HuH-7 (cell line): ENCODE measurements at regions not wholly inside any gene's neighbourhood (a gene's known extent, or its start where the extent isn't known, plus 50 kb on each side); places are given as distances from the start of the nearest gene placed in this dataset.
"Not testable (repeated sequence)": the region's sequence is repeated elsewhere in the genome, so short reads cannot be mapped to it uniquely, and the experiment has no call there.

Experiments used
- DNase-seq: peaks from one replicate; pipeline ENCODE4 v3.0.0; 2011; ENCODE audit warnings: low spot score

DNA sequence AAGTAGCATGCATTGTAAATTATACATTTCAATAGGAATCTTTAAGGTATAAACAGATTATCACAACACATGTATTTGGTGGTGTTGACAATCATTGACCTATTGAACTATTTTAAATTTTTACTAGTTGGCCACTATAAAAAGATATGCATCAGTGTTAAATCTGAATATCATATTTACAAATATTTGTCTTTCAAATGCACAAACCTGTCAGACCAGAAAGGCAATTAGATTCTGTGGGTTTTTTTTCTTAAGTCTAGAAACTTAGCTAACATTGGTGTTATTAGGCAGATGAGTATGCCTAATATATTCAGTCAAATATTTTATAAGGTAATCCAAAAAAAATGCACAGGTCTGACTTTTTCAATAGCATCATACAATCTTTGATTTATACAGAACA lies 241.4 kb upstream of the DGKB start:
- DNase-seq: no peak

GRCh38 chr7:15143121-15143520 lies 240.6 kb upstream of the DGKB start:
- no peak for DNase-seq

DNA sequence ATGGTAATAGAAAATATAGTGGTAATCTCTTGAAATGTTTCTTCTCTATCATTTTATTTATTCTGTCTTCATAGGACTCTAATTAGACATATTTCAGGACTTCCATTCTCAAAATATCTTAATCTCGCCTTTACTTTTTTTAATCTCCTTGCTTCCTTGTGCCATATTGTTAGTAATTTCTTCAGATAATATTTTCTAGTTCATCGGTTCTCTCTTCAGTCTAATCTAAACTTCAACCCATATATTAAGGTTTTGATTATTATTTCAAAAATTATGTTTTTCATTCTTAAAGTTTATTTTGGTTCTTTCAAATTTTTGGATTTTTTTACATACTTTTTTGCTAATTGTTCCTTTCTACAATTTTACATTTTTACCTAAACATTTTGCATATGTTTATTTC lies 237.9 kb upstream of the DGKB start:
- no peak for DNase-seq

DNA sequence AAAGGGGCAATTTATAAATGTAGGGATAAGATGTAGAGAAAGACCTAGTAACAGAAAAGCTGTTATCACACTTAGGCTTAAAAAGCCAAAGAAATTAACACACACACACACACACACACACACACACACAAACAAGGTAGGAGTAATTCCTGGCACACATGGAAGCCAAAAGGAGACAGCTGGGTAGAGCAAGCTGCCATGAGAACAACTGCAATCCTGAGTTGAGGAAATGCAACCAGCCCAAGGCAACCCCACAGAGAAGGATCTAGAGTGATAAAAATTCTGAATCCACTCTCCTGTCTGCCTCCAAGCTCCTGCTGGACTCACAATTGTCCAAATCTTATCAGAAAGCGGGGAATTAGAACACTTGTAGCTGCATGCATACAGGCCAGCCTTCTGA lies 229.1 kb upstream of the DGKB start:
- DNase-seq: no peak

DNA sequence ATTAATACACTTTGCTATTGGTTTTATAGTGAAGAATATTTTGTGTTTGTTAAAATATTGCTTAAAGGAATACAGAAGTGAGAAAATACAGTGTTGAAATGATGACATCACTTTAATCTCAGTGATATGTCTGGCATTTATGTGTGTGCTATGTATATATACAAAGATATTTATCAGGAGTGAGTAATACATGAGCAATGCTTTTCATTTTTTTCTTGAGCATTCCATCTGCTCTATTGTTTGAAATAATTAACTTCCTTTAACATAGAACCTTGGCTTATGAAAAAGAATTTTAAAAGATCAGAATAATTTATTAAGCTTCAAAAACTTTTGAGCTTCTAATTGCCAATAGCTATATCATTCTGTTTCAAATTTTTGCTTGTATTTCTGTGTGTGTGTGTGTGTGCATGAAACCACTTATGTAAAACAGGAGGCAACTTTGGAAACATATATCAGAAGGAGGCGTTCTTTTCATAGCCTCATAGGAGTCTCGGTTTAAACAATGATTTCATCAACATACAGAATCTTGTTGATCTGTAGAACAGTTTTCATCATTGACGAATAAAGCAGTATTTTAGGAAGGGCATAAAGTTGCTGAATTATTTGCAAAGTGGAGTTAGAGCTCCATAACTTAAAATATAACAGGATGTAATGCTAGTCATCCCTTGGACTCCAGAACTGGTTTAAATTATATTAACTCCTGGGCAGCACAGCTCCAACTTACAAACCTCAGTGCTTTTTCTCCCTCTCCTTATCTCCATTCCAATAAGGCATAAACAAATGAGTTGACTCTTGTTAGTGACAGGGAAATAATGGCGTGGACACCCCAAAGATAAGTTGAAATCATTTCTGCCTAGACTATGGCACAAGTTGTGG lies 228.4 kb upstream of the DGKB start:
- DNase-seq: no peak

- DNase-seq: no peak
Measured at GRCh38 chr7:15128716-15129115, 226.2 kb upstream of the DGKB start.

- DNase-seq: not testable (repeated sequence)
Measured at GRCh38 chr7:15126653-15127052, 224.1 kb upstream of the DGKB start.

DNA sequence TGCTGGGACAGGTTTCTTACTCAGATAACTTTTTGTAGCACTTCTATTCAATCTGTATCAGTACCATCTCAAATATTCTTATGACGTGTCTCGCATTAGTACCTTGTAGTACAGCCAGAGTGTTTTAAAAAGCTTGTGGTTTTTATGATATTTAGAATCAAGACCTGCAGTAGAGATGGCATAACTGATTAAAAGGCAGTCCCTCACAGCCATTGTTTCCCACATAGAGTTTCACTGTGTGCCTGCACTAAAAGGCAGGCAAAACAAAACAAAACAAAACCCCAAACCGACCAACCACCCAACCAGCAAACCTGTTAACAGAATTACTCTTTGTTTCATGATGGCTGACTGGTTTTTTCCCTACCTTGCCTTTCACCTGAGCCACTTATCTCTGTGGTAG lies 221.3 kb upstream of the DGKB start:
- DNase-seq: no peak

- no peak for DNase-seq
Measured at GRCh38 chr7:15113752-15114151, 211.2 kb upstream of the DGKB start.

DNA sequence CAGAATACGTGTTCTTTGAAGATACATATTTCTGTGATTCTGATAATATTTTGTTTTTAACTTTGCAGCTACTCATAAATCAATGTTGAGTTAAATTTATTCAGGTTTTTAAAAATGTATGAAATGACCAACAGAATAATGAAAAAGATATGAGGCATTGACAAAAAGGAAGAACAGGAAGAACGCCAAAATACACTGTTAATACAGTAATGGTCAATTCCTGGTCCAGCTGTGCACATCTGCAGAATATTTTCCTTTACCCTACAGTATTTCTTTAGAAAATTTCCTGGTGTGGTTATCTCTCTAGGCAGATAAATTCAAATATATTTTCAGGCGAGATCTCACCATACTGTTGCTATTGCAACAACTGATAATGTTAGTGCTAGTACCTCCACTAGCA lies 203.2 kb upstream of the DGKB start:
- no peak for DNase-seq

DNA sequence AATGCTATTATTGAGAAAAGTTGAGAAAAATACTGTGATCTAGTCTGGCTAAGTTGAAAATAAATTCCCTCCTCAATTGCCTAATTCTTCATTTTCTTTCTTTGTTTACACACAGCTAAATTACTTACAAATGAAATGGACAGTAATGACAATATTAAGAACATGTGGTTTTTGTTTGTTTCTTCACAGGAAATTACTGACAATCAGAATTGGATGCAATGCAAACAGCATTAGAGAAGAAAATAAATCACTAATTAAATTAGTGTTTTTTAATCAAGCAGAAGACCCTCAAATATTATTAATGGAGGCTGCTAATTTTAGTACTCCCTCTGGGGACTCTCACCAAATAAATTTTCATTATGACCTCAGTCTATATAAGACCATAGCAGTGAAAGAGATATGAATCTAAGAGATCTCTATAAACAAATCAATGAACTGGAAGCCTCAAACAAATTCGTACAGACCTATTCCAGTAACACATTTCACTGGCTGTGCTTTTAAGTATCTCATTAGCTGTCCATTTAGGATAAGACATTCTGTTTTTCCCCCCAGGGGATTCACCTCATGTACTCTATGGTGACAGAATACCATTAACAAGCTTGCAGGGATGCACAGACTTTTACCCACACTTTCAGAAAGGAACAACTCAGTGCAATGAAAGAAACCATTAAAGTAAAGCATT lies 202.0 kb upstream of the DGKB start:
- DNase-seq: no peak

DNA sequence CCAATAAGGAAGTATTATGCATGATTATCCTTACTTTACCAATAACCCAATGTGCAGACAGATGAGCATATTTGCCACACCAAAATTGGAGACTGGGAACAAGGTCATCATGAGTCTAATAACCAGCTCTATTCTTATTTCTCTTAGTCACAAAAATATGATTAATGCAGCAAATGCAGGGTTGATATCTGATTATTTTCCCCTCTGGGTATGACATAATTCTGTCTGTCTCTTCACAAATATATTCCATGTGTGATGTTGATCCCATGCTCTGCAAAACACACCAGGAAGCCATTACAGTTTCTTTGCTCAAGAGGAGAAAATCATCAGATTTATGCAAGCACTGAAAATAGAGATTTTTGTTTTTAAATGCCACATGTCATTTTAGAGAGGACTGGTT lies 196.5 kb upstream of the DGKB start:
- DNase-seq: no peak

DNA sequence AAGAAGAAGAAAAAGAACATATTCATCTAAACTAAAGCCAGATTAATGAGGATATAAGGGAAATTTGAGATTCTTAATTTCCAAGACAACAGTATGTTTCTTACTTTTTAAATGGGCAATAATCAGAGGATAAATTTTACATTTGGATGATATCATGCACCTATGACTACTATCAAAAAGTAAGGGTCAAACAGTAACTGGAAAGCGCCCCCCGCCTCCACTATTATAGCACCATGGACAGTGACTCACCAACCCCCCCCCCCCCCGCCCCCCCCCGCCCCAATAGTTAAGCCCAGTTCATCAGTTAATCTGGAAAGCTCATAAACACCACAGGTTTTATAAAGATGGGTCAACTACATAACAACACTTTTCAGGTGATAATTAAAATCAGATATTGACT lies 194.3 kb upstream of the DGKB start:
- DNase-seq: no peak

- no peak for DNase-seq
Measured at GRCh38 chr7:15094989-15095388, 192.4 kb upstream of the DGKB start.

DNA sequence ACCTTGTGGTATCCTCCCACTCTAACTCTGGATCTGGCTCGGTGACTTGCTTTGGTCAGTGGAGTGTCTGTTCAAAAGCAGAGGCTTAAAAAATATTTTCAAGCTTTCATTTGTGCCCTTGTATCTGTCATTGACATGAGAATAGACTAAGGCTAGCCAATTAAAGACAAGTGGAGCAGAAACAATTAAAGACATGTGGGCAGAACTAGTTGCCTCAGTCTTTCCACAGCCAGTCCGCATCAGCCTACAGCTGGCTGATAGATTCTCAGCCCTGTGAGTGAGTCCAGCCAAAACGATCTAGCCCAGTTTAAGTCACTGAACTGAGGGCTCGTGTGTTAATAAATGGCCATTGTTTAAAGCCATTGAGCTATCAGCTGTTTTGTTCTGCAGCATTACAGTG lies 185.2 kb upstream of the DGKB start:
- peak; percentile 13 for DNase-seq

GRCh38 chr7:15086862-15087261 lies 184.3 kb upstream of the DGKB start:
- no peak for DNase-seq

GRCh38 chr7:15086131-15086611 lies 183.6 kb upstream of the DGKB start:
- DNase-seq: no peak

DNA sequence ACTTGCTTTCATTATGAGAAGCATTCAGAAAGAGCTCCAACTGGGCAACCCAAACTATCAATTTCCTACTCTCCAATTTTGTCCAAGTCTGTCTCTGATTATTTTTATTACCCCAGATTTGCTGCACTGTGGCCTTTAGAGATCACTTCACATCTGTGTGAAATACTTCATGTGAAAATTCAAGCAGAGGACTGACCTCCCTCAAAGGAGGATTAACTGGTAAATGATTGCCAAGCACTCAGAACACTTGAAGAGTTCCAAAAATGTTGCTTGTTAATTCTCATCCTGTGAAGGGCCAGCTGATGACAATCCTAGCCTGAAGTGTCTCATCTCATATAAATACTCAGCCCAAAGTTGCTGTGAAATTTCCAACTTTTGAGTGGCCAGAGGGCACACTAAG lies 182.8 kb upstream of the DGKB start:
- DNase-seq: no peak

DNA sequence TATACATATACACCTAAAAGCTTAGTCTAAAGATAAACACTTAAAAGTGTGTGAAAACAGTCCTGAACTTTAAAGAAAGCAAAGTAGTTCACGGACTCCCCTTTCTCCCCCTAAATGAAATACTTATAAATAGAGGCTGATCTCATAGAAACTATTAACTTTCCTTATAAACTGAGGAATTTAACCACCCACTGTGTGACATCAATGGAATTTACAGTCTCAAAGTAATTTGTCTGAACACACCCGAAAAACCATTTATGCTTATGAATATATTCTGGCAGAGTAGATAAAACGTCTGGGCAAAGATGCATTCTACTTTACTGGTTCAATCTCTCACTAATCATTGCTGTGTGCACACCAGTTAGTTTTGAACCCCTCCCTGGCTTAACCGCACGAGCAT lies 181.8 kb upstream of the DGKB start:
- no peak for DNase-seq

- no peak for DNase-seq
Measured at GRCh38 chr7:15081891-15082290, 179.3 kb upstream of the DGKB start.

DNA sequence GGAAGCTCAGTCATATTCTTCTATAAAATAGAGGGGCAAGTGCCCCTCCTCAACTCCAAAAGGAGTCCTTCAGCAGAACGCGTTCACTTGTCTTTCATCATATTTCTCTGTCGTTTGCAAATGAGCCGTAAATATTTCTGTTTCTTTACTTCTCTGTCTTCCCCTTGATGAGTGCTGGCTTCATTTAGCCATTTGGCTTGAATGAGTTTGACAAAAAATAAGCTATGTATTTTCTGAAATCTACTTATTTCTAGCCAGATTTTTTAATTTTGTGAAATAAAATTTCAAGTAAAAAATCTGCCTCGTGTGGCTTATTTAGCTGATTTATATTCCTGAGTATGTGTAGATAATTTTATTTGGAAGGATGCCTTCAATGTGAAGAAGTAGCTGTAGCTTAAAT lies 170.8 kb upstream of the DGKB start:
- no peak for DNase-seq

DNA sequence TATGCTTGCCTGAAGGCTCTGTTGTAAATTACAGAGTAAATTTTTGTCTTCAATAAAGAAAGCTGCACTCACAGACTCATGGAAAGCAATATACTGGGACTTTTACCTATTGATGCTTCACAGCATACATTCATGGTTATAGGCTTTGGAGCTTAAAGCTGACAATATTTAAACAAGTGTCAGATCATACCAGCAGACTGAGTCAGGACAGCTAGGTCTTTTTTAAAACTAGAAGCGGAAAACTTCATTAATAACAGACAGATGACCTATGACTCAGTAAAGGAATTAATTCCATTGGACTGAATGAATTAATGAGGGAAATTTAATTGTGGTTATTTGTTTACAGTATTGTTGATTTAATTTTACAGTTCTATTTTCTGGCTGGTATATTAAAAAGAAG lies 165.8 kb upstream of the DGKB start:
- DNase-seq: no peak

DNA sequence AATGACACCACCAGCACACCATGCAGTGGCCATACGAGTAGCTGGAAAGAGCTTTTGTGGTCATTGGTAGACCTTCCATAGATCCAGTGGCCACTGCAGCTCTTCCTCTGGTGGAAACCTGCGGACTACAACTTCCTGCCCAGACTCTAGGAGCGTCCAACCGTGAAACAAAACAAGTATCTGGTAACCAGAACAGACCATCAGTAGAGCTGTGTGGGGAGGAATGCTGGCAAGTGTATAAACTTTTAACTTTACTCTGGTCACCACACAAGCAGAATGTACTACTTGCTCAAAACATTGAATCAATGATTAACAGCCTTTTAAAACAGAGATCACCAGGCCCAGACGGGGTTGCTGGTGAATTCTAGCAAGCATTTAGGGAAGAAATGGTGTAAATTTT lies 154.7 kb upstream of the DGKB start:
- DNase-seq: peak; percentile 5

DNA sequence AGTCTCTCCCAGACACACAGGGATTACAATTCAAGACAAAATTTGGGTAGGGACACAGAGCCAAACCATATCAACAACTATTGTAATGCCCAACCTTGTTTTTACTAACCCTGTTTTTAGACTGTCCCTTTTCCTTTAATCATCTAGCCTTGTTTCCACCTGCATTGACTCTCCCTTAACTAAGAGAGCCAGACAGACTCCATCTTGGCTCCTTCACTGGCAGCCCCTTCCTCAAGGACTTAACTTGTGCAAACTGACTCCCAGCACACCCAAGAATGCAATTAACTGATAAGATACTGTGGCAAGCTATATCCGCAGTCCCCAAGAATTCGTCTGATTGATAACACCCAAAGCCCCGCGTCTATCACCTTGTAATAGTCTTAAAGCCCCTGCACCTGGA lies 151.8 kb upstream of the DGKB start:
- not testable (repeated sequence) for DNase-seq
